ENCODE measurements at regions not wholly inside any gene's neighbourhood (a gene's known extent, or its start where the extent isn't known, plus 50 kb on each side); places are given as distances from the start of the nearest gene placed in this dataset.

DNA sequence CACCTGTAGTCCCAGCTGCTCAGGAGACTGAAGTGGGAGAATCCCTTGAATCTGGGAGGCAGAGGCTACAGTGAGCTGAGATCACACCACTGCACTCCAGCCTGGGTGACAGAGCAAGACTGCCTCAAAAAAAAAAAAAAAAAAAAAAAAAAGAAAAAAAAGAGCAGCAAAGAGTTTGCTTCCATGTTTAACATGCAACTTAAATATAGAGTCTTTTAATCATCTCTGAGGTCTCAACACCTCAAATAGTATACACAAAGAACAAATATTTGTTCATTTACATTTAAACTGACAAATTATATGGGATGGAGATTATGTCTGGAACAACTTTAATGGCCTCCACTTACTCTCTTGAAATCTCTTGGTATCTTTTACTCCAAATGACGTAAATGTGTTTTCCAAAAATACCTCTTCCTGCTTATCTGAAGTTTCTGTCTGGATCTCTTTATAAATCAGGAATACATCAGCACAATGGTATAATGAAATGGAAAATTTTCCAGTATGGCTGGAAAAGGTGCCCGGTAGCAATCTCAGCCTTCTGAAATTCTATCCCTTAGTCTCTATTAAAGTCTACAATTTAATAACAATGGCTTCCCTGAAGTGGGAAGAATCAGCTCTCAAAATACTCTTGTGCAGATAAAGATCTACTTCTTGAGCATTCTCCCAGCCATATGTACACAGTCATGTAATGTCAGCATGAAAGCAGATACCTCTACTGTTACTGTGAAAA, 258.5 kb downstream of the OMA1 start:
- no peaks in the 10 kb centered on the region for H3K36me3 ChIP-seq
- intact Hi-C loops (cut with DNase I), result no loop called here
- H3K4me3 ChIP-seq, result no peak overlapping the region
- no peaks in the 10 kb centered on the region for H3K27me3 ChIP-seq
- peaks cover 0 to 6% (median 0%) of the 10 kb centered on the region in 12 donors for H3K9me3 ChIP-seq
- DNase-seq, result no peak
- TF ChIP-seq POLR2A (IDR thresholded peaks at IDR 0.05), result no peak
- TF ChIP-seq, protein P1, sequence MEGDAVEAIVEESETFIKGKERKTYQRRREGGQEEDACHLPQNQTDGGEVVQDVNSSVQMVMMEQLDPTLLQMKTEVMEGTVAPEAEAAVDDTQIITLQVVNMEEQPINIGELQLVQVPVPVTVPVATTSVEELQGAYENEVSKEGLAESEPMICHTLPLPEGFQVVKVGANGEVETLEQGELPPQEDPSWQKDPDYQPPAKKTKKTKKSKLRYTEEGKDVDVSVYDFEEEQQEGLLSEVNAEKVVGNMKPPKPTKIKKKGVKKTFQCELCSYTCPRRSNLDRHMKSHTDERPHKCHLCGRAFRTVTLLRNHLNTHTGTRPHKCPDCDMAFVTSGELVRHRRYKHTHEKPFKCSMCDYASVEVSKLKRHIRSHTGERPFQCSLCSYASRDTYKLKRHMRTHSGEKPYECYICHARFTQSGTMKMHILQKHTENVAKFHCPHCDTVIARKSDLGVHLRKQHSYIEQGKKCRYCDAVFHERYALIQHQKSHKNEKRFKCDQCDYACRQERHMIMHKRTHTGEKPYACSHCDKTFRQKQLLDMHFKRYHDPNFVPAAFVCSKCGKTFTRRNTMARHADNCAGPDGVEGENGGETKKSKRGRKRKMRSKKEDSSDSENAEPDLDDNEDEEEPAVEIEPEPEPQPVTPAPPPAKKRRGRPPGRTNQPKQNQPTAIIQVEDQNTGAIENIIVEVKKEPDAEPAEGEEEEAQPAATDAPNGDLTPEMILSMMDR (IDR thresholded peaks at IDR 0.05), result no peak
- peaks cover 0 to 3% (median 0%) of the 10 kb centered on the region in 12 donors for H3K4me1 ChIP-seq
- no peak overlapping the region for H3K27ac ChIP-seq
- no peak for ATAC-seq
- 74 to 76% (median 75%) methylated on average over 2 of the region's 2 CpGs for WGBS, 4 donors

DNA sequence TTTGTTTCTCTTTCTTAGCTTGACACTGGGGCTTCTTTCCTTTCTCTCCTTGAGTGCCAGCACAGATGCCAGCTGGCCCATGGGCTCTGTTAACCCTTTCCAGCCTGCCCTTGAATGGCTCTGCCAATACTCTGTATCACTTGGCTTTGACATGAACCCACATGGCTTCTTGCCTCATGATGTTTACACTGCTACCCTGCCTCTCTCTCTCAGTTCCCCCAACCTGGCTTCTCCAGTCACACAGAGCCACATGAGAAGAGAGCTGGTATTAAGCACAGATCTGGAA, 262.4 kb downstream of the OMA1 start:
- Histone ChIP-seq H3K9me3 (peaks cover 0 to 6% (median 0%) of the 10 kb centered on the region in 12 donors), H3K27ac (no peak overlapping the region), H3K4me1 (peaks cover 0 to 13% (median 0%) of the 10 kb centered on the region in 12 donors), H3K27me3 (no peaks in the 10 kb centered on the region), H3K36me3 (no peaks in the 10 kb centered on the region), H3K4me3 (no peak overlapping the region)
- ATAC-seq (no peak), DNase-seq (no peak)
- TF ChIP-seq, protein P1 (IDR thresholded peaks at IDR 0.05), result no peak
- no peak for TF ChIP-seq POLR2A (IDR thresholded peaks at IDR 0.05)
- intact Hi-C loops (cut with DNase I), result no loop called here

DNA sequence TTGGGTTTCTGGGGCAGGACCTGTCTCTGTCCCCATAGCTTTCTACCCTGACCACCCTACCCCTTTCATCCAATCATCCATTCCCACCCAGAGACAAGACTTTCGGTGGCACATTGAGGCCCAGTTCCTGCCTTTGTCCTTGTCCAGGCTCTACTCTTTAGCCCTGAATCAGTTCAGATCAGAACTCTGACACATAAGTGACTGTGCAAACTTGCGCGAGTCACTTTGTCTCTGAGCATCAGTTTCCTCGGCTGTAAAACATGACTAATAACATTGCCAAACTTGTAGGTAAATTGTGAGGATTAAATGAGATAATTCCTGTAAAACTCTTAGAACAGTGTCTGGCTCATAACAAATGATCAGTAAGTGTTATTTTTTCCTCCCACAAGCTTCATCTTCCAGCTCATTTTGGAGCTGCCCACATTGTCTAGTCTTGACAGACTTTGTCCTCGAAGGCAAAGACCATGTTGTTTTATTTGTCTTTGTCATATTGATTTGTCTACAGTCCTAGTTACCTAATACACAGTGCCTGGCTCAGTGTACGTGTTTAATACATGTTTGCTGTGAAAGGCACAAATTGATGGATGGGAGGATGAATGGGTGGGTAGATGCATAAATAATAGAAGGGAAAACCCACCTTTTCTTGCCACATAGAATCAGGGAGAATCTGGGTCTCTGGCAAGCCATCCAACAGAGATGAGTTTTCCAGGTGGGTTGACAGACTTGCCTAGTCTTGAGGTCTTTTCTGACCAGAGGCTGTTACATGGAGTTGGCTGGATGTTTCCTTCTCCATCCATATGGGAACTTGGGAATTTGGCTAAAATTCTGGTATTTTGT, 262.9 kb downstream of the OMA1 start:
- WGBS, 4 donors, result 75 to 79% (median 76%) methylated on average over 6 of the region's 6 CpGs
- Histone ChIP-seq H3K27ac (no peak overlapping the region), H3K4me3 (no peak overlapping the region), H3K9me3 (peaks cover 0 to 6% (median 0%) of the 10 kb centered on the region in 12 donors), H3K36me3 (no peaks in the 10 kb centered on the region), H3K27me3 (no peaks in the 10 kb centered on the region), H3K4me1 (peaks cover 0 to 13% (median 0%) of the 10 kb centered on the region in 12 donors)
- intact Hi-C loops (cut with DNase I), result no loop called here
- TF ChIP-seq, protein P1 (IDR thresholded peaks at IDR 0.05), result no peak
- no peak for TF ChIP-seq POLR2A (IDR thresholded peaks at IDR 0.05)
- ATAC-seq (no peak), DNase-seq (no peak)

DNA sequence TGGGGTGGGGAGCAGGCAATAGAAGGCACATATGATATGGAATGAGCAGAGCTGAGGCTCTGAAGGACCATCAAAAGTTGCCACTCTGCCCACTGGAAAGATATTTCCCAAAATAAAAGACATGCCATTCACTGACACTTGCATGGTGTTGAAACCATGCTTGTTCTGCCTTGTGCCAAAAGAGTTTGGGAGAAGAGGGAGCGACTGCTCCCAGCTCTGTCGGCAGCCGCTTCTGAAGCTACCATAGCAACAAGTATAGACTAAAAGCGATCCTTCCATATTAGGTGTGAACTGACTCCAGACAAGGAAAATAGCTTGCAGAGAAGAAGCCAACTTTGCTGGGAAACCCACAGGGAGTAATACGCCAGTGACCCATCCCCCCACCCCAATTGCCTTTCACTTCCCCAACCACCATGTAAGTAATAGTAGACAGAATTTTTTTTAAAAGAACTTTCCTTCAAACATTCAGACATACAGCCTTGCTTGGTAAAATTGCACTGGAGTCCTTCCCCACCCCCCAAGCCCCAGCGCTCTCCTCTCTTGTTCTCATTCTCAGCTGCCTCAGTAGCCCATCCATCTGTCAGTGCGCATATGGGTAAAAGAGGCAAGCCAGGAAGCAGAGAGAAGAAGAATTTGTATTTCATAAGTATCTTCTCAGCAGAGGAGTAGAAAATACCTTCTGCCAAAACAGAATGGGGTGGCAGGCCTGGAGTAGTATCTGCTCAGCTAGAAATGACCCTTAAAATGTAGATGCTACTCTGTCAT, 263.7 kb downstream of the OMA1 start:
- TF ChIP-seq, protein P1 (IDR thresholded peaks at IDR 0.05), result no peak
- TF ChIP-seq POLR2A (IDR thresholded peaks at IDR 0.05), result no peak
- no peaks in the 10 kb centered on the region for H3K36me3 ChIP-seq
- ATAC-seq (peak; percentile 96 to 97 (median 96)), DNase-seq (peak in 4 of 5 donors; percentile 20 to 59 (median 28))
- H3K27ac ChIP-seq, result no peak overlapping the region
- peaks cover 0 to 6% (median 0%) of the 10 kb centered on the region in 12 donors for H3K9me3 ChIP-seq
- H3K27me3 ChIP-seq, result no peaks in the 10 kb centered on the region
- no peak overlapping the region for H3K4me3 ChIP-seq
- 41 to 55% (median 49%) methylated on average over 7 of the region's 7 CpGs for WGBS, 4 donors
- H3K4me1 ChIP-seq, result peaks cover 0 to 13% (median 0%) of the 10 kb centered on the region in 12 donors
- intact Hi-C loops (cut with DNase I), result no loop called here
